CD4-positive, alpha-beta T cell treated with Interleukin-4 for 1 hour (primary cell): ENCODE measurements at regions not wholly inside any gene's neighbourhood (a gene's known extent, or its start where the extent isn't known, plus 50 kb on each side); places are given as distances from the start of the nearest gene placed in this dataset.
"Not testable (repeated sequence)": the region's sequence is repeated elsewhere in the genome, so short reads cannot be mapped to it uniquely, and the experiment has no call there.

ENCODE experiments used
- DNase-seq, 2 donors: peaks; one replicate each; pipeline ENCODE4 v3.0.0-alpha.2; 2020 to 2022

DNA sequence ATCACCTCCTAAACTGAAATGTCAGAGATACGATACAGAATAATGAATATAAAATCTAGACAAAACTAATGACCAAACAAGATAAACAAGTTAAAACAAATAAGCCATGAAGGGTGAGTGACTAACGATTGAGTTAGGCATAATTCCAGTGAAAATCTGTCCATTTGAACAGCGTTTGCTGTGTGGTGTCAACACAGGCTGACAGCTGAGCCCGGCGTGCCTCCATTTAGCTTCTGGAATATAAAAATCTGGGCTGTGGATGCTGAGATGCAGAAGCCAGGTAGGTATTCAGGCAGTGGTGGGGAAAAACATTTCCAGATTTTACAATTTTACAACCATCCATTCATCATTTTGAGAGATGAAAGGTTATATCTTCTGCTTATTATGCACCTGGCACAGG lies 2041.4 kb upstream of the CELF4 start:
- DNase-seq = no peak

DNA sequence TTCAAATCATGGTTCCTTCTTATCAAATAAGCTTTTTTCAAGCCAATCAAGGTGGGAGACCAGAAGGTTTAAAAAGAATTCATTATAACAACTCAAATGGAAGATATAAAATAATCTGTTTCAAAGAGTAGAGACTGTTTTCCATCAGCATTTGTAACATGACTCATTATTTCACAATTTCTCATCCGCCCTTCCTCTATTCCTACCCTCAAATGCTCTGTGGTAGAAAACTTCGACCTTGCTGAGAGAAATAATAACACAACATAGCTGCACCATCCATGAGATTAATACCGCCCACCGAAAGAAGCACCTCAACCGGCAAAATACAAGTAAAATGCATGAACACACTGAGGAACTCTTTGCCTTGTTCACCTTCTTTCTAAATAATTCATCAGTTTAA lies 2039.2 kb upstream of the CELF4 start:
- DNase-seq = no peak

DNA sequence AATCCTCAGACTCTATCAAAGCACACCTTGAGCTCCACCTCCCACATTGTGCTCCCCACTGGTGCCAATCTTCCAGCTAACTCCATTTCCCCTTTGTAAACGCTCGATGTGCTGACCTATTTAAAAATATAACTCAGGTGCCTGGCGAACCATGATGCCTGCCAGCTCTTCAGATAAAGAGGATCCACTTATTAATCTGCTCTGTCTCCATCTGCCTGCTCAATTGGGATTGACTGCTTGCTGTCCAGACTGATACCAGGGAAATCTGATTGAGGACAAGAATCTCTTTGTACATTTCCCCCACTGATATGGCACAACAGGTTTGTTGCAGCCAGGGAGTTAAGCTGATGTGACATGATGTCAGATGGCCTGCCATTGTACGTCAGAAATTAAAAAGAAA lies 2036.5 kb upstream of the CELF4 start:
- no peak for DNase-seq

DNA sequence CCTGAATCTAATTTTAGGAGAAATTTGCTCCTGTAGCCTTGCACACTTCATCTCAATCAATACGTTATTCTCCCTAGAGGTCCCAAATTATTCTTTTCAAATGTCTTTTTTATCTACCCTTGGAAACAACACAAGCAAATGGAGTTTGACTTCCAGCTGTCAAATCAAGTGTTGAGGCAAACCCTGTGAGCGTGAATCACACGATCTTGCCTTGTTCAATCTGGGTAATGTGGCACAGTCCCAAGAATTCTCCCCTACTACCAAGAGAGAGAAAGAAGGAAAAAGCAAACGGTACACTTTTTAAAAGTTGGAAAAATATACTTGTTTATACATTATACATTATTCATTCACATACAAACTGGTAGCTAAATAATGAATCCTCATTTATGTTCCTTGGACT lies 2035.3 kb upstream of the CELF4 start:
- no peak for DNase-seq

DNA sequence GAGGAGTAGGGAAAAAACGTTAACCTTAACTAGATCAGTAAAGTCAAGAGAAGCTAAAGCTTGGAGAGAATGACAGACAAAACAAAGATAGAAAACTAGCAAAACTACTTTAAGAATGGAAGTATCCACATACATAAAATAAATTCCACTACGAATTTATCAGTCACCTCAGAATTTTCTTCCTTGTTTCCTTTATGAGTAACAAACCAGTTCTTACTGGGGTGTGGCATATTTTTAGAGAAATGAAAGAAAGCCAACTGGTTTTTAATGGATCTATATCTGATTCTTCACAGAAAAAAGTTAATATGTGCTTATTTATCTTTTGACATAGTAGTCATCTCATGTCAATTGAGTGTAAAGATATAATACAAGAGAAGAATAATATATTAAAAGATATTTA lies 2033.7 kb upstream of the CELF4 start:
- DNase-seq = no peak

DNA sequence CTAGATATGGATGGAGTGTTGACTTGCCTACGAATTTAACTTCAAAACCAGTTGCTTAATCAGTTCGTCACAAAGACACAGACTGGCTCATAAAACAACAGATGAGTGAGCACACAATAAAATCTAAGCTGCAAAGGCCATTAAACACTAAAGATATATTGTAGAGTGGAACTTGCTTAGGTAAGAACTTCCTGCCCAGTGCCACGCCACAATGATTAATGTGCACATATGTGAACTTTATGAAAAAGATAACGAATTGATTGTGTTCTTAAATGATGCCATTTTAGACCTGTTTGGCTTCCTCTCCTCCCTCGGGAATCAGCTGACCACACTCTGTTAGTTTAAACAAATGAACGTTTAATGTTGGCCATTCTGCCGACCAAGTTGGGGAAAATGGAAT lies 2031.3 kb upstream of the CELF4 start:
- no peak for DNase-seq

DNA sequence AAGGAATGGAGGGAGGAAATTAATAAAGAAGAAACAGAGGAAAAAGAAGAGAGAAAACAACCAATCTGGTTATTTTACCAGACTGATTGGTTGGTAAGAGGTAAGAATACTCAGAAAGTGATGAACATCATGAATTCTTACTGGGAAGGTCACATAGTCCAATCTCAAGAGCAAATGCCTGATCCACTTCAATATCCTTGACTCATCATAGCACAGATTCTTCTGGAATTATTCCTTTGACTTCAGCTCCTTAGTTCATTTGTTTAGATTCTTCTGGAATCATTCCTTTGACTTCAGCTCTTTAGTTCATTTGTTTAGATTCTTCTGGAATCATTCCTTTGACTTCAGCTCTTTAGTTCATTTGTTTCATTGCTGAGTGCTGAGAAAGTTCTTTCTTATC lies 2030.6 kb upstream of the CELF4 start:
- no peak for DNase-seq

DNA sequence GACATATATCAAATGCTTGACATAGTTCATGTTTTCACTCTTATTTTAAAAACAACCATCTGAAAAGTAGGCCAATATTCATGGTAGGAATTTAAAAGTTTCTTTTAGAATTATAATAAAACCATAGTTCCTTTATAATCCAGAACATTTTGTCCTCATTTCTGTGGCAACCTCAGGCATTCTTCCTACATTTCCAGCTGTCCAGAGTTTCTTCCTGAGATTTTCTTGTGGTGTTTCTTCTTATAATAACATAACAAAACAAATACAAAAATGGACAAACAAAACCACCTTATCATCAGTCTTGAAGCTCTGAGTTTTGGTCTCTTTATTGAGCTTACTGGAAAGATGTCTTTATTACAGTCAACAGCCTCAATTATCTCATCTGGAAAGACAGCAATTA lies 2028.6 kb upstream of the CELF4 start:
- no peak for DNase-seq

DNA sequence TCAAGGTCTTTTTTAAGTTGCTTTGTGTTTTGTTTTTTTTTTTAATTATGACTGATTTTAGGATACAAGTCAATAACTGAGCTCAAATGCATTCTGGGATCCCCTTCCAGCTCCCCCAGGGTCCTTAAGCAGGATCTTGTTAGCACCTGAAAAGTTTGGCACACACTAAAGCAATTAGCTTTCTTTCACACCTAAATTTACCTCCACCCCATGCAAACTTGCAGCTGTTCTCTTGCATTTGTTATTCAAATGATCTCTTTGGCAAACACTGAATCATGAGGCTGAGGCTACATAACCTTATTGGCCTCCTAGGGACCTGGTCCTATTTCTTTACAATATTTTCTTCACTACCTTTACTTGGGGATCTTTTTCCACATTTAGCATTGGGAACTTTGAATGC lies 2026.1 kb upstream of the CELF4 start:
- no peak for DNase-seq

DNA sequence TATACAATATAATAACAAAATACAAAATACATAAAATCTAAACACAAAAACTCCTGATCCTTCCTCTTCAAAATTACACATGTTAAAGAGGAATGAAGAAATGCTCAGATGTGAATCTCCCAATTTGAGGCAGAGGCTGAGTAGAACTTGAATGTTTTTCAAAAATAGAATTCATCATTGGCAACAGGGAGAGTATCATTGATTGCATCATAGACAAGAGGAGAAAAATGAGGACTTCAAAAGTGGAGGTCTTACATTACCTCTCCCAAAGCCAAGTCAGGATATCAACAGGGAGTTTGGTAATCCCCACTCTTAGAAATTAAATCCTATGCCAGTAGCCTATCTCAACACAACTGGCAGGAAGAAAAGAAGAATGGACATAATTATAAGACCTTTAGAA lies 2023.9 kb upstream of the CELF4 start:
- no peak for DNase-seq

DNA sequence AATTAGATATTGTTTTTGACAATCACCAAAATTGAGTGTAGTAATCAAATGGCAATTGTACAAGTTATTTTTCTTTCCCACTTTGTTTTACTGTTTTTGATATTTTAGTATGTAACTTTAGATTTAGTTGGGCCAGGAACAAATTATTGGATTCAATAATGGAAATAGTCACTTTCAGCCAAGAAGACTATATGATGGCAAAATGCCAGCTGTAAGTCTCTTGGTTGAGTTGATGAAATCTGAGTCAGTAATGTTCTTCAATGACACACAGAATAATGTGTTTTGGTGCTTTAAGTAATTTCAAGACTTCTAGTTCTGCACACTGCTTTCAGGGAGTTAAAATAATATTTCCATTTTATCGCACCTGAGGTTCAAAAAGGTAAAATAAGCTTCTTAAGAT lies 2022.0 kb upstream of the CELF4 start:
- no peak for DNase-seq

DNA sequence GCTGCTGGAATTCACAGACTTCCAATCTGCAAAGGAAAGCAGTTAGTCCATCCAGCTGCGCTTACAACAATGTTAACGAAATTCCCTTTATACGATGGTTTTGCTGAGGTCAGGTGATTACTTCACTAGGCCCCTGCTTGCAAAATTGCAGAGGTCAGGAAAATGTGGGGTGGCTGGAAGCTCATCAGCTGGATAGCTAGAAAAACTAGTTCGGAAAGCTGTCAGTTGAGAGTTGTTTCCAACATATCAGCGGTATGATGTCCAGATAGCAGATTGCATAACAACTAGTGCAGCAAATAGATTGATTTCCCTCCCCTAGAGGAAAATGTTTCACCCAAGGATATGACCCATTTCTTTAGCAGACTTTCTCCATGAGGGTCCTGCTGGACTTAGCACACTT lies 2021.1 kb upstream of the CELF4 start:
- DNase-seq = no peak

DNA sequence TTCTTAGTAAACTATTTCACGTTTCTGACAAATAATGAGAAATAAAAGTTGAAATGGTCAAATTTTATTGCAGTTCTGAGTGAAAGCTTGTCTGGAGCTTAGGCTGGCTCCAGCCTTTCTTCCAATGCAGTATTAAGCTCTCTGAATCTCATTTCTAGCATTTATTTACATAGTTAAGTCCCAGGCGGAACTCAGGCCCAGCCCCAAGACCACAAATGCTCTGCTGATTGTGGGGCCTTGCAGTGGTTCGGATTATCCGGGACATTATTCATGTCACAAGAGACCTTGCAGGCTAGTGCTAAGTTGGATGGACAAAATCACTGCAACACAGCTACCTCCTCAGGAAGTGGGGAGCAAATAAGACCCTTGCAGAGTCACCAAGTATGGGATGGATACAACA lies 2009.3 kb upstream of the CELF4 start:
- no peak for DNase-seq

DNA sequence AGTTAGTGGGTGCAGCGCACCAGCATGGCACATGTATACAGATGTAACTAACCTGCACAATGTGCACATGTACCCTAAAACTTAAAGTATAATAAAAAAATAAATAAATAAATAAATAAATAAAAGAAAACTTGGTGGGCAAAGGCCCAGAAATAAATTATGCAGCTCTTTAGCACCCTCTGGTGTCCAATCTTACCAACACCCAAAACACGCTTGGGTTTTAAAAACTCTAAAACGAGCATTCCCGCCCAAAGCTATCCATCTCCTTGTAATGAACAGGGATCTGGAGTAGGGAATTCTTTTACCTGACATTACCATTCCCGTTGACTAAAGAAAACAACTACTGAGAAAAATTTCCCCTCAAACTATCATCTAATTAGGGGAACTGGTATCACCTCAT lies 2005.9 kb upstream of the CELF4 start:
- no peak for DNase-seq

DNA sequence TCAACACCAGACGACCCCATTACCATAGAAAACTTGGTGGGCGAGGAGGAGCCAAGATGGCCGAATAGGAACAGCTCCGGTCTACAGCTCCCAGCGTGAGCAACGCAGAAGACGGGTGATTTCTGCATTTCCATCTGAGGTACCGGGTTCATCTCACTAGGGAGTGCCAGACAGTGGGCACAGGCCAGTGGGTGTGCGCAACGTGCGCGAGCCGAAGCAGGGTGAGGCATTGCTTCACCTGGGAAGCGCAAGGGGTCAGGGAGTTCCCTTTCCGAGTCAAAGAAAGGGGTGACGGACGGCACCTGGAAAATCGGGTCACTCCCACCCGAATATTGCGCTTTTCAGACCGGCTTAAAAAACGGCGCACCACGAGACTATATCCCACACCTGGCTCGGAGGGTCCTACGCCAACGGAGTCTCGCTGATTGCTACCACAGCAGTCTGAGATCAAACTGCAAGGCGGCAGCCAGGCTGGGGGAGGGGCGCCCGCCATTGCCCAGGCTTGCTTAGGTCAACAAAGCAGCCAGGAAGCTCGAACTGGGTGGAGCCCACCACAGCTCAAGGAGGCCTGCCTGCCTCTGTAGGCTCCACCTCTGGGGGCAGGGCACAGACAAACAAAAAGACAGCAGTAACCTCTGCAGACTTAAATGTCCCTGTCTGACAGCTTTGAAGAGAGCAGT lies 2000.1 kb upstream of the CELF4 start:
- not testable (repeated sequence) for DNase-seq

DNA sequence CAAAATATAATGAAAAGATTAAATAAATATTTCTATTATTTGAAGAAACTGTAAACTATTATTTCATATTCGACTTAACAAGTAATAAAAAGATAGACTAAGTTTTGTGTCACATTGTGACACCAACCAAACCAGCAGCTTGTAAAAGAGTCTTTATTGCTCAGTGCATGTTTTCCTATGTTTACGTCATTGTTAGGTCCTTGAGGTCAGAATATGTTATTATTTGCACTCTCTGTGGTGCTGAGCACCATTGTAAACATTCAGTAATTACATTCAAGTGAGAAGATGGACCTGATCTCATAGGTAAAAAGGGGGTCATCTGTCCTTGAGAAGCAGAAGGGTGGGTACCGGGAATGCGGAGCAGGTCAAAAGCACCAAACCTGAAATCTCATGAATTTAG lies 1999.1 kb upstream of the CELF4 start:
- no peak for DNase-seq

DNA sequence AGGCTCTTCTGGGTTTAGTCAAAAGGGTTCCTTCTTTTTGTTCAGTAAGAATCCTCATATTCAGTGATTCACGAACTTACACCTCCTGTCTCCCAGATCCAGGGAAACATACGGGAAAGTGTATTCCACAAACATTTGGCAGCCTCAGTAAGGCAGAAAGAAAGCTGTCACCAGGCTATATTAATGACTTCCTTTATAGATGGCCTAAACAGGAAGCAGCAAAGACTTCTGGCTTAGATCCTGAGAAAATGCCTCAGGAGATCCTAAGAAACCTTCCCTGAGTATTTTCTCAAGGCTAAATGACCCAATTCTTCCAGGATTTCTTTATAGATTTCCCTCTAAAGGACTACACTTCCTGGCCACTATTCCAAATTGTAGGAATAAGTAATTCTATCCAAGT lies 1995.5 kb upstream of the CELF4 start:
- DNase-seq = no peak

DNA sequence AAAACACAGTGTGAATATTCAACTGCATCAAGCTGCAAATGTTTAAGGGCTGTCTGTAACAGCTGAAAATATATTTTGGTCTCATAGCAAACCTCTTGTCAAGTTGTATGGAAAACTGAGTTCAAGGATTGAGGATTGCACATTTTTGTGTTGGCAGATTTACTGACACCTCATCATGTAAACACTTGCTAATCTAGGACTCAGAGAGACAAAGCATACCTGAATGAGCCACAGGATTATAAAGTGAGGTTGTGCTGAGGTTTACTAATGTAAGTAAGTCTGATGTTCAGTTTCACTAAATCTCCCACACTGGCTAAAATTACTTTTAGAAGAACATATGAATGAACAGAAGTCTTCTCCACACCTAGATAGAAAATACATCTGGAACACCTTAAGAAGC lies 1993.1 kb upstream of the CELF4 start:
- no peak for DNase-seq

DNA sequence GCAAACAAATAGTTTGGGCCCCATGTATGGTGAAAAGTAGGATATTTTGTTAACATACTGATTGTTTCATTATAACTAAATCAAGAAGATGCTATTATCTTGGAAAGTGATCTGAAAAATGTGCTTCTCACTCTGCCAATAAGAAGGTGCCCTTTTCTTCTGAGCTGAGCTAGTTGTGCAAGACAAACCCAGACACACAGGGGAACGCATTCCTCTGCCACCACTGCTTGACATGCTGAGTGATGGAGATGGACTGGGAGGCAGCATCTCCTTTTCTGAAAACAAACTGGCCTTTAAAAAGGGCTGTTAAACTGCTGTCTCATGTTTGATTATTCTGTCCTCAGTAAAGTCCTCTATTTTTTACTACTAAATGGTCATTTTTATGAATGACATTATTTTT lies 1989.9 kb upstream of the CELF4 start:
- no peak for DNase-seq

DNA sequence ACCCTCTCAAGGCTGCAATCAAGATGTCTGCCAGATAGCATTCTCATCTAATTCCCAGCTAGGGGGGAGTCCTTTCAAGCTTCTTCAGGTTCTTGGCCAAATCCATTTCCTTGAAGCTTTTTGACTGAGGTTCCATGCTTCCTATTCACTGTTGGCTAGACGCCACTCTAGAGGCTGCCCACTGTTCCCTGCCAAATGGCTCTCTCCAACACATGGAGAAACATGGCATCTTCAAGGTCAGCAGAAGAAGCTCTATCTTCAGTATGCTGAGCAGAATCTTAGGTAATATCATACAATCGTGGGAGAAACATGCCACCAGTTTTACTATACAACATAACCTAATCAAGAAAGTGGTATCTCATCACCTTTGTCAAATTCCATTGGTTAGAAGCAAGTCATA lies 1985.1 kb upstream of the CELF4 start:
- DNase-seq = no peak

DNA sequence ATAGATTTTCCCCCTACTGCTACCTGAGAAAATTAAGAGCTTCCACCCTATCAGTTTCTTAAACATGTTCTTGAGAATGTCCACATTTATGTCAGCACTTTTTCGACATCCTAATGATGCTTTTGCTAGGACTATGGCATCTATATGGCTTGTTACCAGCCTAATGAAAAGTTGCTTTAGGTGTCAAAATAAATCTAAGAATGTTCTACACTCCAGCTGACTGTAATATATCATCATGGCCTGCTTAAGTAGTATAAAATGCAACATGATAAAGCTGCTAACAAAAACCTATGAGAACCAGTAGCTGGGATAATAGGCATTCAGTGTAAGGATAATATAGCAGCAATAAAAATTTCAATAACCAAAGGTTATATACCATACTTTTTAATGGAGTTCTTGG lies 1983.5 kb upstream of the CELF4 start:
- DNase-seq = no peak

DNA sequence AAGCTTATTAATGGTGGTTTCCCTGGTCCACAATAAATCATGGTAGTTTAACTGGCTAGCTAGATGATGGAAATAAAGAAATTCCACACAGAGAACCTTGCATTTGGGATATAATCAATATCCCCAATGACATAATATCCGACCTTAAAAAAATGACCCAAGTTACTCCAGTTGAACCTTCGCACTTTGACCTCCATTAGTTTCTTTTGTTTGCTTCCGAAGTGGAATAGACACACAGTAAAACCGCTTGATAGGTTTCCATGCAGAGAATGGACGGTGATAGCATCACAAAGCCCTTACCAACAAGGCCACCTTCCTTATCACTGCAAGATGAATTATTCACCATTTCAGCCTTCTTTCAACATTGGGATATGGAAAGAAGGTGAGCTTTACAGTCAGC lies 1966.1 kb upstream of the CELF4 start:
- no peak for DNase-seq

DNA sequence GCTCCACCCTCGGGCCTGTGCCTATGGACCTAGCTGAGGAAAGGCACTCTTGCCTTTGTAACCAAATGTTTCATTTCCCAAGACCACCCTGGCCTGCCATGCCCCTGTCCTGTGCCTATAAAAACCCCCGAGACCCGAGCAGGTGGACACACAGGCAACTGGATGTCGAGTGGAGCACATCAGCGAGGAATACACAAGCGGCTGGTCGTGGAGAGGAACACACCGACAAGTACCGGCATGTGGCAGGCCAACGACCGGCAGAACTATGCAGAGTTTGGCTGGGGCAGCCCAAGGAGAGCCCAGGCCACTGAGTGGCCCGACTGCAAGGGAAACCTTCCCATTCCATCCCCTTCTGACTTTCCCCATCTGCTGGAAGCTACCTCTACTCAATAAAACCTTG lies 1963.8 kb upstream of the CELF4 start:
- DNase-seq = no peak

DNA sequence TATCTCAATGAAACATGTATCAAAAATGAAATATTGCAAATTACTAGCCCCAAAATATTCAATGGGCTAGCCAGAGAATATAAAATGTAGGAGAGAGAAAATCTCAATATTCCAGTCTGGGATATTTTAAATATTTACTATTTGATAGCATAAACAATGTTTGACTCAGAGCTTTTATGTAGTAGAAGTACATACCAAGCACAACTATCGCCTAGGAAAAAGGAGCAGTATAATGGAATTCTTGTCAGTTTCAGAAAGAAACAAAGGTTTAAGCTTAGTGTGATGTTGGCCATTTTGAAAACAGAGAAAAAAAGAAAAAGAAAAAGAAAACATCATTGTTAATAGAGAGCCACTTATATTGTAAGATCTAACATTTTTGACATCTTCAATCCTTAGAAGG lies 1961.9 kb upstream of the CELF4 start:
- no peak for DNase-seq

DNA sequence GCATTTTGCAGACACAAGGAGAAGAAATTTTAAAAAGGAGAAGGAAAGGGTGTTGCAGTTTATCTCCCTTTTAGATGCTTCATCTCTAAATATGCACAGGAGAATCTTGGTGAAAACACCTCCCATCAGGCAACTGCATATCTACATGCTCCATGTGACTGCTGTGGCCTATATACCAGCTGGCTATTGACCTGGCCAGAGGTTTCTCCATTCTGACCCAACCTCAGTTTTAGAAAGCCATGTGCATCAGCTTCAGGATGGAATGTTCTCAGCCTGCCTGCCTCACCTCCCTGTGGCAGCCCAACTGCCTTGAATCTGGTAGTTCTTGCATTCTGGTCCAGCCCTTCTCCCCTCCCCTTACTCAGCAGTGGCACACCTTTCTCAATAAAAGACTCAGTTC lies 1958.8 kb upstream of the CELF4 start:
- DNase-seq = no peak

DNA sequence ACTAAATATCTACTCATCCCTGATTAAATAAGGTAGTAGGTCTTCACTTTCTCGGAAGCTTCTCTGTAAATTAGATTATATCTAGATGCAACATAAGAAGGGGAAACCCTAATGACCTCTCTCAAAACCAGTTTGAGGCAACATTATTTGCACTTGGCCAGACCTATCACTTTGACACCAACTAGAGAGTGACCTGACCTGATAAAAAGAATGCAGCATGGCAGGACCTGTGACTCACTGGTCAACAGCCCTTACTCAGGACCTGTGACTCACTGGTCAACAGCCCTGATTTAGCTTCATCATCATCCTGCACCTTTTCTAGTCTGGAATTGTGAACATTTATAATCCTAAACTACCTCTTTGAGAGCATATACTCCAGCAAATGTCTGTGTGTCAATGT lies 1957.7 kb upstream of the CELF4 start:
- no peak for DNase-seq
